SK-N-SH treated with all-trans-retinoic acid at 6 μM for 48 hours (cell line): ENCODE measurements at regions not wholly inside any gene's neighbourhood (a gene's known extent, or its start where the extent isn't known, plus 50 kb on each side); places are given as distances from the start of the nearest gene placed in this dataset.

Experiments
- ARNTL ChIP-seq: fragments of 450-650 bp; formaldehyde crosslinking; IDR thresholded peaks from 2 replicates; pipeline ENCODE4 v1.5.0; 2020; ENCODE audit warnings: low read depth, mild to moderate bottlenecking, moderate library complexity, borderline replicate concordance
- CSDC2 ChIP-seq: fragments of 250-450 bp; sonication (Bioruptor Pico); IDR thresholded peaks from 2 replicates; pipeline ENCODE4 v1.5.0; 2020; ENCODE audit warnings: mild to moderate bottlenecking, moderate library complexity
- CSRNP3 ChIP-seq: fragments of 250-450 bp; sonication (Bioruptor Pico); IDR thresholded peaks from 2 replicates; pipeline ENCODE4 v1.5.1; 2021; ENCODE audit warnings: mild to moderate bottlenecking, moderate library complexity
- ESRRG ChIP-seq: fragments of 250-450 bp; sonication (Bioruptor Pico); IDR thresholded peaks from 2 replicates; pipeline ENCODE4 v1.6.1; 2021; ENCODE audit warnings: mild to moderate bottlenecking
- OSR1 ChIP-seq: fragments of 250-450 bp; sonication (Bioruptor Pico); IDR thresholded peaks from 2 replicates; pipeline ENCODE4 v1.8.0; 2022; ENCODE audit warnings: moderate library complexity, mild to moderate bottlenecking, inconsistent platforms
- PATZ1 ChIP-seq: fragments of 250-450 bp; sonication (Bioruptor Pico); IDR thresholded peaks from 2 replicates; pipeline ENCODE4 v1.8.0; 2020; ENCODE audit warnings: mild to moderate bottlenecking, moderate library complexity, borderline replicate concordance
- PPARA ChIP-seq: fragments of 250-450 bp; sonication (Bioruptor Pico); IDR thresholded peaks from 2 replicates; pipeline ENCODE4 v1.5.0; 2020; ENCODE audit warnings: mild to moderate bottlenecking, borderline replicate concordance
- RARB ChIP-seq: fragments of 250-450 bp; sonication (Bioruptor Pico); IDR thresholded peaks from 2 replicates; pipeline ENCODE4 v1.8.0; 2021; ENCODE audit warnings: mild to moderate bottlenecking, moderate library complexity
- SNAI2 ChIP-seq: fragments of 250-450 bp; sonication (Bioruptor Pico); IDR thresholded peaks from 2 replicates; pipeline ENCODE4 v1.5.0; 2020; ENCODE audit warnings: mild to moderate bottlenecking, moderate library complexity
- TCF4 ChIP-seq: fragments of 250-450 bp; sonication (Bioruptor Pico); IDR thresholded peaks from 2 replicates; pipeline ENCODE4 v1.8.0; 2021; ENCODE audit warnings: mild to moderate bottlenecking, moderate library complexity, borderline replicate concordance
- TOX ChIP-seq: fragments of 250-450 bp; sonication (Bioruptor Pico); IDR thresholded peaks from 2 replicates; pipeline ENCODE4 v1.8.0; 2021; ENCODE audit warnings: mild to moderate bottlenecking, moderate library complexity, borderline replicate concordance
- ZFP3 ChIP-seq: fragments of 250-450 bp; sonication (Bioruptor Pico); IDR thresholded peaks from 2 replicates; pipeline ENCODE4 v1.5.0; 2020; ENCODE audit warnings: mild to moderate bottlenecking, moderate library complexity
- ZFP30 ChIP-seq: fragments of 450-650 bp; formaldehyde crosslinking; IDR thresholded peaks from 2 replicates; pipeline ENCODE4 v1.5.0; 2022; ENCODE audit warnings: mild to moderate bottlenecking, moderate library complexity
- ZNF70 ChIP-seq: fragments of 450-650 bp; formaldehyde crosslinking; IDR thresholded peaks from 2 replicates; pipeline ENCODE4 v1.5.0; 2020; ENCODE audit warnings: mild to moderate bottlenecking, moderate library complexity

GRCh38 chr14:101117543-101117942 is 214.0 kb upstream of the RTL1 start:
- TF ChIP-seq CSRNP3 (CRISPR knock-in tag) = no peak
- TF ChIP-seq ZFP3 (CRISPR knock-in tag) = no peak
- TF ChIP-seq ARNTL (CRISPR knock-in tag) = no peak
- TF ChIP-seq ZNF70 = no peak
- TF ChIP-seq PATZ1 = no peak
- TF ChIP-seq TCF4 (CRISPR knock-in tag) = no peak
- no peak for TF ChIP-seq OSR1 (CRISPR knock-in tag)
- no peak for TF ChIP-seq ESRRG
- TF ChIP-seq ZFP30 = no peak
- no peak for TF ChIP-seq RARB
- no peak for TF ChIP-seq SNAI2 (CRISPR knock-in tag)
- no peak for TF ChIP-seq CSDC2
- no peak for TF ChIP-seq TOX (CRISPR knock-in tag)
- TF ChIP-seq PPARA (CRISPR knock-in tag) = no peak
